CD4-positive, alpha-beta T cell (primary cell): ENCODE measurements at regions not wholly inside any gene's neighbourhood (a gene's known extent, or its start where the extent isn't known, plus 50 kb on each side); places are given as distances from the start of the nearest gene placed in this dataset.

ENCODE experiments used
- ATAC-seq: fragments of 200-7000 bp; cut with Tn5 transposase; one replicate; pipeline ENCODE4 v1.10.0; 2022; ENCODE audit warnings: mild to moderate bottlenecking; ENCODE audit not compliant: poor library complexity
- CTCF ChIA-PET: fragments of 350-600 bp; sonication (Branson Sonifier 250); formaldehyde crosslinking; loops from one replicate; lab custom pipeline; 2021; ENCODE audit warnings: antibody characterized with exemption, inconsistent platforms; lab: Charles Lee
- POLR2A ChIA-PET: fragments of 350-600 bp; sonication (Branson Sonifier 250); formaldehyde crosslinking; loops from one replicate; lab custom pipeline; 2021; ENCODE audit warnings: antibody characterized with exemption, inconsistent platforms; lab: Charles Lee
- DNase-seq, 14 experiments: peaks; one replicate each; pipeline ENCODE4 v3.0.0-alpha.2; 2013 to 2020; ENCODE audit warnings: mixed read lengths in 2 of 14
- H3K27ac ChIP-seq, 2 donors: one replicate each; pipeline versions ENCODE4 v1.5.1 to v1.7.0; 2013; ENCODE audit warnings: low read length in 2 of 2, low read depth in 1 of 2, mild to moderate bottlenecking in 1 of 2
- H3K27me3 ChIP-seq, 2 experiments: 1 replicate in 1 of 2; 2 replicates in 1 of 2; pipeline versions ENCODE4 v1.6.1 to v1.7.0; 2013; ENCODE audit warnings: low read length in 2 of 2, control low read depth in 1 of 2, mild to moderate bottlenecking in 1 of 2, moderate library complexity in 1 of 2; ENCODE audit not compliant: insufficient read depth in 2 of 2, control insufficient read depth in 1 of 2
- H3K36me3 ChIP-seq: one replicate; pipeline ENCODE4 v1.6.1; 2013; ENCODE audit warnings: low read length, control low read depth; ENCODE audit not compliant: insufficient read depth
- H3K4me1 ChIP-seq: one replicate; pipeline ENCODE4 v1.6.1; 2013; ENCODE audit warnings: low read length, control low read depth; ENCODE audit not compliant: insufficient read depth
- H3K4me3 ChIP-seq: one replicate; pipeline ENCODE4 v1.5.1; 2013; ENCODE audit warnings: mild to moderate bottlenecking, low read length, moderate library complexity
- H3K9me3 ChIP-seq, 2 experiments: 1 replicate in 1 of 2; 2 replicates in 1 of 2; pipeline versions ENCODE4 v1.6.1 to v1.7.0; 2013; ENCODE audit warnings: low read length in 2 of 2, mild to moderate bottlenecking in 2 of 2, control low read depth in 1 of 2, moderate library complexity in 1 of 2; ENCODE audit not compliant: control insufficient read depth in 1 of 2, insufficient read depth in 1 of 2
- H3K27ac Mint-ChIP-seq: one replicate; pipeline ENCODE4 v1.8.0; 2020; ENCODE audit warnings: mixed read lengths
- H3K27me3 Mint-ChIP-seq: one replicate; pipeline ENCODE4 v1.8.0; 2021; ENCODE audit warnings: mixed read lengths
- H3K36me3 Mint-ChIP-seq: one replicate; pipeline ENCODE4 v1.8.0; 2021; ENCODE audit warnings: low read depth, mixed read lengths
- H3K4me1 Mint-ChIP-seq: one replicate; pipeline ENCODE4 v1.8.0; 2021; ENCODE audit warnings: low read depth, mixed read lengths
- H3K4me3 Mint-ChIP-seq: one replicate; pipeline ENCODE4 v1.8.0; 2020; ENCODE audit warnings: mild to moderate bottlenecking, mixed read lengths
- H3K9me3 Mint-ChIP-seq: one replicate; pipeline ENCODE4 v1.8.0; 2020; ENCODE audit warnings: mixed read lengths
- intact Hi-C, 2 experiments: fragments of 100-400 bp; cut with DNase I in 1 of 2; cut with micrococcal nuclease in 1 of 2; formaldehyde crosslinking; loops; one replicate each; pipeline versions ENCODE4 v1.15.1 to v1.9.0; 2023 to 2025; cut with DNase I, micrococcal nuclease
- TF ChIP-seq, protein P1 (sequence below): fragments of 200-600 bp; IDR thresholded peaks from one replicate; pipeline ENCODE4 v1.8.0; 2022; ENCODE audit warnings: antibody characterized with exemption, mild to moderate bottlenecking

- peak; percentile 60 for ATAC-seq
- DNase-seq = peak in 6 of 14 experiments; percentile 5 to 81 (median 58)
- Mint-ChIP-seq H3K4me3 (no peak overlapping the region), H3K36me3 (no peaks in the 10 kb centered on the region), H3K27ac (peak overlapping the region; percentile 22), H3K4me1 (peaks cover 45% of the 10 kb centered on the region), H3K9me3 (no peaks in the 10 kb centered on the region), H3K27me3 (no peaks in the 10 kb centered on the region)
- no peak overlapping the region for H3K27ac ChIP-seq
- H3K36me3 ChIP-seq = no peaks in the 10 kb centered on the region
- H3K4me1 ChIP-seq = peaks cover 36% of the 10 kb centered on the region
- H3K4me3 ChIP-seq = no peak overlapping the region
- H3K27me3 ChIP-seq = no peaks in the 10 kb centered on the region
- intact Hi-C loops = loop anchor here (1.0 to 10.0 kb wide), 11 partner anchors 23 to 1577 kb away; partner anchors contain the start of gene MBOAT2 (in 1 of the 2)
- ChIA-PET CTCF (interaction anchor here (0.5 to 2.4 kb wide), 8 partner anchors 10 to 1260 kb away, joined by 3 to 11 read pairs (median 3); no protein-coding TSS in a partner anchor), POLR2A (interaction anchor here (0.7 to 3.4 kb wide), 5 partner anchors 24 to 1260 kb away, joined by 3 to 23 read pairs (median 12); partner anchors contain the start of gene ID2)
- H3K9me3 ChIP-seq = no peaks in the 10 kb centered on the region
- TF ChIP-seq, protein P1, sequence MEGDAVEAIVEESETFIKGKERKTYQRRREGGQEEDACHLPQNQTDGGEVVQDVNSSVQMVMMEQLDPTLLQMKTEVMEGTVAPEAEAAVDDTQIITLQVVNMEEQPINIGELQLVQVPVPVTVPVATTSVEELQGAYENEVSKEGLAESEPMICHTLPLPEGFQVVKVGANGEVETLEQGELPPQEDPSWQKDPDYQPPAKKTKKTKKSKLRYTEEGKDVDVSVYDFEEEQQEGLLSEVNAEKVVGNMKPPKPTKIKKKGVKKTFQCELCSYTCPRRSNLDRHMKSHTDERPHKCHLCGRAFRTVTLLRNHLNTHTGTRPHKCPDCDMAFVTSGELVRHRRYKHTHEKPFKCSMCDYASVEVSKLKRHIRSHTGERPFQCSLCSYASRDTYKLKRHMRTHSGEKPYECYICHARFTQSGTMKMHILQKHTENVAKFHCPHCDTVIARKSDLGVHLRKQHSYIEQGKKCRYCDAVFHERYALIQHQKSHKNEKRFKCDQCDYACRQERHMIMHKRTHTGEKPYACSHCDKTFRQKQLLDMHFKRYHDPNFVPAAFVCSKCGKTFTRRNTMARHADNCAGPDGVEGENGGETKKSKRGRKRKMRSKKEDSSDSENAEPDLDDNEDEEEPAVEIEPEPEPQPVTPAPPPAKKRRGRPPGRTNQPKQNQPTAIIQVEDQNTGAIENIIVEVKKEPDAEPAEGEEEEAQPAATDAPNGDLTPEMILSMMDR = peak; percentile 87
Measured at GRCh38 chr2:7427293-7428060, 510.3 kb downstream of the RNF144A start.

DNA sequence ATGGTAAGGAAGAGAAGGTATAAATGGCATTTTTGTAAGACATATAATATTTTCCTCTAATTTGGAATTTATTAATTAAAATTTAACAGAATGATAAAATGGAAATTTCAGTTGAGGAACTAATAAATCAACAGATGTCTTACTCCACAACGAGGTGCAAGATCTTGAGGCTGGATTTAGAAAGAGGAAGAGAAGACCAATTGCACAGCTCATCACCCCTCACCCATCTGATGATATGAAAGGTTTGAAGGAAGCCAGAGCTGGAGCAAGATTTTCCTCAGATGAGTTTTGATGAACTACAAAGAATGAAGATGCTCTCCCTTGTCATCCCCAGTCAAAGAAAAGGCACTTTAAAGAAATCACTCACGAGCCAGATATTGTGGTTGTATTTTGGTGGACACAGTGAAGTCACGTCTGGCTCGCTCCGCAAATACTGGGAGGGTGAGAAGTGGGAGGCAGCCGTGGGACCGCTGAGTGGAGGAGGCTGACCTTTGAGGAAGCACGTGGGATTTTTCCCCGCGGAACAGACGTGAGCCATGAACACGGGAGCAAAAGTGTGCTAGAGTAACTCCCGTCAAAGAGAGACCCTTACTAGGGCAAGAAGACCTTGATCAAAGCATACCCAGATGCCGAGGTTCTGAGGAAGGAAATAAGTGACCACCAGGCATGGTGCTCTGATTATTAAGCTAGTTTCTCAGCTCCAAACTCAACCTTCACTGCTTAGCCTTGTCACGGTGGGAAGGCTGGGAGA, 511.4 kb downstream of the RNF144A start:
- TF ChIP-seq, protein P1 = no peak
- intact Hi-C loops = loop anchor here (1.0 to 10.0 kb wide), 6 partner anchors 226 to 1576 kb away; partner anchors contain the start of gene MBOAT2 (in 1 of the 2)
- ChIA-PET CTCF (interaction anchor here (0.7 to 2.4 kb wide), 3 partner anchors 12 to 312 kb away, joined by 3 to 9 read pairs (median 3); no protein-coding TSS in a partner anchor), POLR2A (interaction anchor here (1.7 to 3.4 kb wide), 4 partner anchors 23 to 1256 kb away, joined by 6 to 23 read pairs (median 18); partner anchors contain the start of gene ID2)
- Mint-ChIP-seq H3K4me3 (no peak overlapping the region), H3K9me3 (no peaks in the 10 kb centered on the region), H3K4me1 (peaks cover 48% of the 10 kb centered on the region), H3K36me3 (no peaks in the 10 kb centered on the region), H3K27me3 (no peaks in the 10 kb centered on the region), H3K27ac (peak overlapping the region; percentile 38)
- ATAC-seq (no peak), DNase-seq (no peak)
- peaks cover 0 to 5% of the 10 kb centered on the region in 2 experiments for H3K9me3 ChIP-seq
- H3K36me3 ChIP-seq = no peaks in the 10 kb centered on the region
- H3K4me1 ChIP-seq = peaks cover 36% of the 10 kb centered on the region
- no peak overlapping the region for H3K27ac ChIP-seq
- no peak overlapping the region for H3K4me3 ChIP-seq
- H3K27me3 ChIP-seq = no peaks in the 10 kb centered on the region

GRCh38 chr2:7429733-7430132, 512.5 kb downstream of the RNF144A start:
- Histone ChIP-seq H3K4me3 (no peak overlapping the region), H3K27ac (no peak overlapping the region), H3K4me1 (peaks cover 36% of the 10 kb centered on the region), H3K9me3 (peaks cover 0 to 5% of the 10 kb centered on the region in 2 experiments), H3K36me3 (no peaks in the 10 kb centered on the region), H3K27me3 (no peaks in the 10 kb centered on the region)
- TF ChIP-seq, protein P1 = no peak
- DNase-seq (no peak), ATAC-seq (no peak)
- Mint-ChIP-seq H3K9me3 (no peaks in the 10 kb centered on the region), H3K4me1 (peaks cover 48% of the 10 kb centered on the region), H3K27ac (peak overlapping the region; percentile 77), H3K4me3 (peak overlapping the region; percentile 82), H3K36me3 (no peaks in the 10 kb centered on the region), H3K27me3 (no peaks in the 10 kb centered on the region)
- intact Hi-C loops = loop anchor here (2.0 to 10.0 kb wide), 8 partner anchors 38 to 1575 kb away; partner anchors contain the start of gene MBOAT2 (in 1 of the 2)
- CTCF ChIA-PET = no interaction called here
- POLR2A ChIA-PET = interaction anchor here (3.4 kb wide), 1 partner anchor 1255 kb away, joined by 12 read pairs; no protein-coding TSS in a partner anchor
